HCT116 (cell line): ENCODE measurements at regions not wholly inside any gene's neighbourhood (a gene's known extent, or its start where the extent isn't known, plus 50 kb on each side); places are given as distances from the start of the nearest gene placed in this dataset.

Experiments used
- CBX3 ChIP-seq: IDR thresholded peaks from 2 replicates; pipeline ENCODE4 v1.6.1; 2012; ENCODE audit warnings: low read depth
- CEBPB ChIP-seq: IDR thresholded peaks from 2 replicates; pipeline ENCODE4 v1.6.1; 2012; ENCODE audit warnings: low read depth
- CTCF ChIP-seq, 3 experiments: fragments of 200-600 bp in 1 of 3; sonication (generic) in 1 of 3; IDR thresholded peaks in 2 of 3; conservative IDR thresholded peaks in 1 of 3; 2 replicates each; pipeline ENCODE4 v1.5.1; 2012 to 2017; ENCODE audit warnings: low read depth in 2 of 3, low read length in 2 of 3, antibody characterized with exemption in 1 of 3, borderline replicate concordance in 1 of 3, control low read depth in 1 of 3, mild to moderate bottlenecking in 1 of 3, mixed read lengths in 1 of 3, mixed run types in 1 of 3, moderate library complexity in 1 of 3; ENCODE audit not compliant: insufficient read depth in 1 of 3
- EGR1 ChIP-seq: IDR thresholded peaks from 2 replicates; pipeline ENCODE4 v1.6.1; 2012; ENCODE audit warnings: low read depth
- EZH2 ChIP-seq: fragments of 200-600 bp; sonication (generic); IDR thresholded peaks from 2 replicates; pipeline ENCODE4 v1.6.1; 2017; ENCODE audit warnings: antibody characterized with exemption, mixed run types
- POLR2A ChIP-seq: IDR thresholded peaks from 2 replicates; pipeline ENCODE4 v1.7.0; 2011; ENCODE audit warnings: borderline replicate concordance; ENCODE audit not compliant: insufficient read depth, insufficient read length; ENCODE audit errors: extremely low read depth
- POLR2AphosphoS5 ChIP-seq: IDR thresholded peaks from 2 replicates; pipeline ENCODE4 v1.6.1; 2011; ENCODE audit warnings: mild to moderate bottlenecking, low read depth, low read length, moderate library complexity
- SIN3A ChIP-seq: IDR thresholded peaks from 2 replicates; pipeline ENCODE4 v1.6.1; 2012; ENCODE audit warnings: low read depth
- YY1 ChIP-seq: IDR thresholded peaks from 2 replicates; pipeline ENCODE4 v1.6.1; 2011; ENCODE audit warnings: low read length, low read depth, moderate library complexity, mild to moderate bottlenecking; ENCODE audit not compliant: insufficient replicate concordance; ENCODE audit errors: extremely low read depth
- ZFX ChIP-seq: fragments of 450-650 bp; IDR thresholded peaks from 2 replicates; pipeline ENCODE4 v1.6.1; 2017
- TF ChIP-seq, protein P1 (sequence below): IDR thresholded peaks from 2 replicates; pipeline ENCODE4 v1.6.1; 2012; ENCODE audit warnings: low read depth

DNA sequence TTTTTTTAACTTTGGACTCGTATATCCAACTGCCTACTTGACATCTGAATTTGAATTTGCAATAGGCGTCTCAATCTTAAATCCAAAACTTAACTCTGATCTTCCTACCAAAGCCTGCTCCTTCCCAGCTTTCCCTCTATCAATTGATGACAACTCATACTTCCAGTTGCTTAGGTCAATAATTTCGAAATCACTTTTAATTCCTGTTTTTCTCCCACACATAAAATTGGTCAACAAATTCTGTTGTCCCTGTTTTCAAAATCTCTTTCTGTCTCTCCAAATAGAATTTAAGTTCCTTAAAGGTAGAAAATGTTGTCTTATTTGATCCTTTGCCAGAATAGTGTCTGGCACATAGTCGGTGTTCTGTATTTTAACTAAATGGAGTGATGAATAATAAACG lies 332.4 kb downstream of the SATB1 start:
- TF ChIP-seq POLR2A (no peak), SIN3A (no peak), CTCF (IDR thresholded peaks at IDR 0.05 in 2 of 3, conservative IDR thresholded peaks at IDR 0.05 in 1 of 3; ENCODE audit: borderline replicate concordance in 1 of 3, insufficient read depth in 1 of 3, low read depth in 2 of 3, low read length in 2 of 3) (no peak), POLR2AphosphoS5 (no peak), EGR1 (no peak), ZFX (no peak), YY1 (no peak), EZH2 (no peak), CEBPB (no peak), CBX3 (no peak)
- TF ChIP-seq, protein P1, sequence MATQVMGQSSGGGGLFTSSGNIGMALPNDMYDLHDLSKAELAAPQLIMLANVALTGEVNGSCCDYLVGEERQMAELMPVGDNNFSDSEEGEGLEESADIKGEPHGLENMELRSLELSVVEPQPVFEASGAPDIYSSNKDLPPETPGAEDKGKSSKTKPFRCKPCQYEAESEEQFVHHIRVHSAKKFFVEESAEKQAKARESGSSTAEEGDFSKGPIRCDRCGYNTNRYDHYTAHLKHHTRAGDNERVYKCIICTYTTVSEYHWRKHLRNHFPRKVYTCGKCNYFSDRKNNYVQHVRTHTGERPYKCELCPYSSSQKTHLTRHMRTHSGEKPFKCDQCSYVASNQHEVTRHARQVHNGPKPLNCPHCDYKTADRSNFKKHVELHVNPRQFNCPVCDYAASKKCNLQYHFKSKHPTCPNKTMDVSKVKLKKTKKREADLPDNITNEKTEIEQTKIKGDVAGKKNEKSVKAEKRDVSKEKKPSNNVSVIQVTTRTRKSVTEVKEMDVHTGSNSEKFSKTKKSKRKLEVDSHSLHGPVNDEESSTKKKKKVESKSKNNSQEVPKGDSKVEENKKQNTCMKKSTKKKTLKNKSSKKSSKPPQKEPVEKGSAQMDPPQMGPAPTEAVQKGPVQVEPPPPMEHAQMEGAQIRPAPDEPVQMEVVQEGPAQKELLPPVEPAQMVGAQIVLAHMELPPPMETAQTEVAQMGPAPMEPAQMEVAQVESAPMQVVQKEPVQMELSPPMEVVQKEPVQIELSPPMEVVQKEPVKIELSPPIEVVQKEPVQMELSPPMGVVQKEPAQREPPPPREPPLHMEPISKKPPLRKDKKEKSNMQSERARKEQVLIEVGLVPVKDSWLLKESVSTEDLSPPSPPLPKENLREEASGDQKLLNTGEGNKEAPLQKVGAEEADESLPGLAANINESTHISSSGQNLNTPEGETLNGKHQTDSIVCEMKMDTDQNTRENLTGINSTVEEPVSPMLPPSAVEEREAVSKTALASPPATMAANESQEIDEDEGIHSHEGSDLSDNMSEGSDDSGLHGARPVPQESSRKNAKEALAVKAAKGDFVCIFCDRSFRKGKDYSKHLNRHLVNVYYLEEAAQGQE, result no peak
